HepG2 (cell line): ENCODE measurements at regions not wholly inside any gene's neighbourhood (a gene's known extent, or its start where the extent isn't known, plus 50 kb on each side); places are given as distances from the start of the nearest gene placed in this dataset.

Experiments used
- ATAC-seq: fragments of 200-7000 bp; cut with Tn5 transposase; 3 replicates; pipeline ENCODE4 v1.9.1; 2020; ENCODE audit warnings: mild to moderate bottlenecking, moderate library complexity
- BruUV-seq: library from RNA; stranded (reverse); fragments of 400-500 nt; replicated peaks from 2 replicates; lab custom pipeline; 2021; lab: Mats Ljungman, UMichigan
- CTCF ChIA-PET: fragments of 300-600 bp; formaldehyde crosslinking; extraction: SDS; loops from one replicate; lab custom pipeline; 2021; ENCODE audit warnings: low total read pairs, inconsistent platforms, low intra/inter-chr PET ratio; lab: Yijun Ruan, JAX
- POLR2A ChIA-PET: fragments of 350-600 bp; sonication (Branson Sonifier 250); formaldehyde crosslinking; loops from one replicate; lab custom pipeline; 2020; ENCODE audit warnings: antibody characterized with exemption, inconsistent platforms; lab: Yijun Ruan, JAX
- DNase-seq: peaks from one replicate; pipeline ENCODE4 v3.0.0-alpha.2; 2015; ENCODE audit warnings: low spot score
- FAIRE-seq: peaks from 3 replicates; lab custom pipeline; 2011; peaks lifted over from hg19 to GRCh38; lab: Jason Lieb, UNC
- H2AFZ ChIP-seq: one replicate; pipeline ENCODE4 v1.6.1; 2011; ENCODE audit warnings: low read length, inconsistent platforms
- H3K27ac ChIP-seq: fragments of 300-600 bp; 3 replicates; pipeline ENCODE4 v1.8.0; 2011; ENCODE audit warnings: mixed run types, mild to moderate bottlenecking, mixed read lengths, low read length, inconsistent platforms; ENCODE audit not compliant: insufficient read depth; ENCODE audit errors: extremely low read length
- H3K27me3 ChIP-seq, 2 experiments: fragments of 200-600 bp in 1 of 2; 2 replicates in 1 of 2; 3 replicates in 1 of 2; pipeline versions ENCODE4 v1.6.0 to v1.8.0; 2011; ENCODE audit warnings: low read length in 2 of 2, mild to moderate bottlenecking in 2 of 2, moderate library complexity in 2 of 2, inconsistent platforms in 1 of 2; ENCODE audit not compliant: insufficient read depth in 2 of 2, control insufficient read depth in 1 of 2
- H3K36me3 ChIP-seq, 2 experiments: fragments of 200-600 bp in 1 of 2; replicated peaks in 1 of 2; 2 replicates in 1 of 2; 3 replicates in 1 of 2; pipeline versions ENCODE4 v1.5.1 to v1.8.0; 2011; ENCODE audit warnings: low read length in 2 of 2, inconsistent platforms in 1 of 2; ENCODE audit not compliant: insufficient read depth in 2 of 2, control insufficient read depth in 1 of 2
- H3K4me1 ChIP-seq: 2 replicates; pipeline ENCODE4 v1.5.1; 2012; ENCODE audit warnings: low read length, inconsistent platforms; ENCODE audit not compliant: insufficient read depth
- H3K4me2 ChIP-seq: 2 replicates; pipeline ENCODE4 v1.6.0; 2011; ENCODE audit warnings: low read depth, low read length, inconsistent platforms
- H3K4me3 ChIP-seq, 3 experiments: fragments of 200-600 bp in 1 of 3; sonication (generic), shearing (Covaris generic) in 1 of 3; replicated peaks in 1 of 3; 2 replicates each; pipeline ENCODE4 v1.5.1; 2011 to 2016; ENCODE audit warnings: low read length in 3 of 3, inconsistent platforms in 2 of 3, low read depth in 2 of 3, mild to moderate bottlenecking in 2 of 3, control low read depth in 1 of 3, mixed read lengths in 1 of 3; ENCODE audit not compliant: insufficient read depth in 1 of 3
- H3K79me2 ChIP-seq: one replicate; pipeline ENCODE4 v1.6.1; 2011; ENCODE audit warnings: low read length, inconsistent platforms; ENCODE audit not compliant: insufficient read depth
- H3K9ac ChIP-seq: 2 replicates; pipeline ENCODE4 v1.6.0; 2011; ENCODE audit warnings: mild to moderate bottlenecking, low read depth, low read length, inconsistent platforms; ENCODE audit not compliant: insufficient read depth
- H3K9me3 ChIP-seq: 2 replicates; pipeline ENCODE4 v1.5.1; 2012; ENCODE audit warnings: mild to moderate bottlenecking, low read length
- H4K20me1 ChIP-seq: 2 replicates; pipeline ENCODE4 v1.6.0; 2011; ENCODE audit warnings: inconsistent platforms, mild to moderate bottlenecking, low read length, moderate library complexity; ENCODE audit not compliant: insufficient read depth
- AHR ChIP-seq: IDR thresholded peaks from 2 replicates; pipeline ENCODE4 v1.6.1; 2018; ENCODE audit warnings: missing genetic modification reagents, missing compliant biosample characterization
- HMGA1 ChIP-seq: sonication (generic); formaldehyde crosslinking; conservative IDR thresholded peaks from 2 replicates; pipeline ENCODE4 v1.4.0; 2020; ENCODE audit warnings: missing genetic modification reagents
- NFE2L2 ChIP-seq: fragments of 150-350 bp; IDR thresholded peaks from 2 replicates; pipeline ENCODE4 v1.6.1; 2014; ENCODE audit warnings: low read length
- PAX8 ChIP-seq: sonication (generic); formaldehyde crosslinking; IDR thresholded peaks from 2 replicates; pipeline ENCODE4 v1.8.0; 2022; ENCODE audit warnings: mild to moderate bottlenecking, missing genetic modification reagents, borderline replicate concordance
- ZNF589 ChIP-seq: sonication (generic); formaldehyde crosslinking; conservative IDR thresholded peaks from 2 replicates; pipeline ENCODE4 v1.8.0; 2022; ENCODE audit warnings: mild to moderate bottlenecking, moderate library complexity, missing genetic modification reagents
- ZNF720 ChIP-seq: sonication (generic); formaldehyde crosslinking; IDR thresholded peaks from 2 replicates; pipeline ENCODE4 v1.4.0; 2020; ENCODE audit warnings: missing genetic modification reagents
- ZNF883 ChIP-seq: sonication (generic); formaldehyde crosslinking; IDR thresholded peaks from 2 replicates; pipeline ENCODE4 v1.5.1; 2020; ENCODE audit warnings: mild to moderate bottlenecking, missing genetic modification reagents; ENCODE audit errors: not compliant biosample characterization
- WGBS: methylation state at CpG from one replicate; pipeline ENCODE4 v1.1.6; 2017; ENCODE audit warnings: low lambda C conversion rate; 5-methylcytosine and 5-hydroxymethylcytosine counted together
- in situ Hi-C: cut with HindIII; loops from 2 replicates; pipeline ENCODE4 v1.10.0; 2017; ENCODE audit warnings: low pct_unique_long_range_greater_than_20kb; ENCODE audit not compliant: extremely low pct_ligation_motif_present
- intact Hi-C: fragments of 100-400 bp; cut with micrococcal nuclease; formaldehyde crosslinking; loops from one replicate; pipeline ENCODE4 v1.10.0; 2022; ENCODE audit not compliant: unreplicated experiment
- TF ChIP-seq, protein P1 (sequence below): sonication (generic); formaldehyde crosslinking; IDR thresholded peaks from 2 replicates; pipeline ENCODE4 v1.4.0; 2020; ENCODE audit warnings: missing genetic modification reagents
- TF ChIP-seq, protein P2 (sequence below): sonication (generic); formaldehyde crosslinking; IDR thresholded peaks from 2 replicates; pipeline ENCODE4 v1.4.0; 2020; ENCODE audit warnings: missing genetic modification reagents

DNA sequence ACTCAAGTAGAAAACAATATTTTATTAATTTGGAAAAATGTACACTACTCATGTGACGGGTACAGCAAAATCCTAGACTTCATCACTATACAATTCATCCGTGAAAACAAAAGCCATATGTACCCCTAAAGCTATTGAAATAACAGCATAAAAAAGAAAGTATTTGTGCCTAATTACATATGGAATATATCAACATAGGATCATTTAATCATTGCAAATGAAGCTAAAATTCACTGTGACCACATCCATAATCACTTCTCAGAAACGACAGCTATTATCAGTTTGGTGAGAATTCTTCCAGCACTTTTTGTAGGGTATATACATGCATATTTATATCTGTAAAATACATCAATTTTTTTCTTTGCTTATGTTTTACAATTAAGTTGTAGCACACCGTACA is 128.0 kb downstream of the ARL4A start:
- Histone ChIP-seq H3K4me2 (no peak overlapping the region), H2AFZ (no peak overlapping the region), H3K9ac (no peak overlapping the region), H3K27ac (no peak overlapping the region), H3K36me3 (no peaks in the 10 kb centered on the region), H3K9me3 (no peaks in the 10 kb centered on the region), H3K4me1 (no peaks in the 10 kb centered on the region), H3K4me3 (no peak overlapping the region), H3K27me3 (no peaks in the 10 kb centered on the region), H3K79me2 (no peaks in the 10 kb centered on the region), H4K20me1 (no peaks in the 10 kb centered on the region)
- DNase-seq, result no peak
- POLR2A ChIA-PET, result no interaction called here
- no peak for FAIRE-seq
- WGBS, result 44% methylated on average over 4 of the region's 4 CpGs
- in situ Hi-C loops (no loop called here), intact Hi-C loops (no loop called here)
- TF ChIP-seq ZNF883, result no peak
- no peak for TF ChIP-seq PAX8 (CRISPR knock-in tag)
- no peak for TF ChIP-seq NFE2L2
- TF ChIP-seq, protein P1, sequence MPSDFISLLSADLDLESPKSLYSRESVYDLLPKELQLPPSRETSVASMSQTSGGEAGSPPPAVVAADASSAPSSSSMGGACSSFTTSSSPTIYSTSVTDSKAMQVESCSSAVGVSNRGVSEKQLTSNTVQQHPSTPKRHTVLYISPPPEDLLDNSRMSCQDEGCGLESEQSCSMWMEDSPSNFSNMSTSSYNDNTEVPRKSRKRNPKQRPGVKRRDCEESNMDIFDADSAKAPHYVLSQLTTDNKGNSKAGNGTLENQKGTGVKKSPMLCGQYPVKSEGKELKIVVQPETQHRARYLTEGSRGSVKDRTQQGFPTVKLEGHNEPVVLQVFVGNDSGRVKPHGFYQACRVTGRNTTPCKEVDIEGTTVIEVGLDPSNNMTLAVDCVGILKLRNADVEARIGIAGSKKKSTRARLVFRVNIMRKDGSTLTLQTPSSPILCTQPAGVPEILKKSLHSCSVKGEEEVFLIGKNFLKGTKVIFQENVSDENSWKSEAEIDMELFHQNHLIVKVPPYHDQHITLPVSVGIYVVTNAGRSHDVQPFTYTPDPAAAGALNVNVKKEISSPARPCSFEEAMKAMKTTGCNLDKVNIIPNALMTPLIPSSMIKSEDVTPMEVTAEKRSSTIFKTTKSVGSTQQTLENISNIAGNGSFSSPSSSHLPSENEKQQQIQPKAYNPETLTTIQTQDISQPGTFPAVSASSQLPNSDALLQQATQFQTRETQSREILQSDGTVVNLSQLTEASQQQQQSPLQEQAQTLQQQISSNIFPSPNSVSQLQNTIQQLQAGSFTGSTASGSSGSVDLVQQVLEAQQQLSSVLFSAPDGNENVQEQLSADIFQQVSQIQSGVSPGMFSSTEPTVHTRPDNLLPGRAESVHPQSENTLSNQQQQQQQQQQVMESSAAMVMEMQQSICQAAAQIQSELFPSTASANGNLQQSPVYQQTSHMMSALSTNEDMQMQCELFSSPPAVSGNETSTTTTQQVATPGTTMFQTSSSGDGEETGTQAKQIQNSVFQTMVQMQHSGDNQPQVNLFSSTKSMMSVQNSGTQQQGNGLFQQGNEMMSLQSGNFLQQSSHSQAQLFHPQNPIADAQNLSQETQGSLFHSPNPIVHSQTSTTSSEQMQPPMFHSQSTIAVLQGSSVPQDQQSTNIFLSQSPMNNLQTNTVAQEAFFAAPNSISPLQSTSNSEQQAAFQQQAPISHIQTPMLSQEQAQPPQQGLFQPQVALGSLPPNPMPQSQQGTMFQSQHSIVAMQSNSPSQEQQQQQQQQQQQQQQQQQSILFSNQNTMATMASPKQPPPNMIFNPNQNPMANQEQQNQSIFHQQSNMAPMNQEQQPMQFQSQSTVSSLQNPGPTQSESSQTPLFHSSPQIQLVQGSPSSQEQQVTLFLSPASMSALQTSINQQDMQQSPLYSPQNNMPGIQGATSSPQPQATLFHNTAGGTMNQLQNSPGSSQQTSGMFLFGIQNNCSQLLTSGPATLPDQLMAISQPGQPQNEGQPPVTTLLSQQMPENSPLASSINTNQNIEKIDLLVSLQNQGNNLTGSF (CRISPR knock-in tag), result no peak
- no TSS peak for BruUV-seq
- ATAC-seq, result no peak
- CTCF ChIA-PET, result no interaction called here

DNA sequence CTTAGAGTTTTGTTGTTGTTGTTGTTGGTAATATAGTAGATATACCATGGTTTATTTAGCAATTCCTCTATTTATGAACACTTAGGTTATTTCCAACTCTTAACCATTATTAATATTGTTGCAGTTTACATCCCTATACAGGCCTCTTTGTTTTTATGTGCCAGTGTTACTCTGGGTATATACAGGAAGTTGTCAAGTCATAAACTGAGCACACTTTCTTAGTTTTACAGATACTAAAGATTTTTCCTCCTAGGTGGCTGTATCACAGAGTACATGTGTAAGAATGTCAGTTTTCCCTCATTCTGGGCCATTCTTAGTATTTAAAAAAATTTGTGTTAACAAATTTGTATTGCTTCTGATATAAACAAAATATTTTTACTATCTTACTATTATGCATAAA is 128.4 kb downstream of the ARL4A start:
- no peak overlapping the region for H3K4me3 ChIP-seq
- ChIA-PET CTCF (no interaction called here), POLR2A (no interaction called here)
- ATAC-seq (no peak), FAIRE-seq (no peak), DNase-seq (no peak)
- no peaks in the 10 kb centered on the region for H3K36me3 ChIP-seq
- intact Hi-C loops, result no loop called here
- H3K79me2 ChIP-seq, result no peaks in the 10 kb centered on the region
- H3K27ac ChIP-seq, result no peak overlapping the region
- H3K4me2 ChIP-seq, result no peak overlapping the region
- H3K9ac ChIP-seq, result no peak overlapping the region
- H4K20me1 ChIP-seq, result no peaks in the 10 kb centered on the region
- in situ Hi-C loops, result no loop called here
- no peak overlapping the region for H2AFZ ChIP-seq
- no TSS peak for BruUV-seq
- no peaks in the 10 kb centered on the region for H3K9me3 ChIP-seq
- H3K27me3 ChIP-seq, result no peaks in the 10 kb centered on the region
- no peaks in the 10 kb centered on the region for H3K4me1 ChIP-seq
- TF ChIP-seq AHR (CRISPR knock-in tag) (no peak), ZNF720 (CRISPR knock-in tag) (no peak), HMGA1 (no peak), ZNF589 (CRISPR knock-in tag) (no peak)
- TF ChIP-seq, protein P2, sequence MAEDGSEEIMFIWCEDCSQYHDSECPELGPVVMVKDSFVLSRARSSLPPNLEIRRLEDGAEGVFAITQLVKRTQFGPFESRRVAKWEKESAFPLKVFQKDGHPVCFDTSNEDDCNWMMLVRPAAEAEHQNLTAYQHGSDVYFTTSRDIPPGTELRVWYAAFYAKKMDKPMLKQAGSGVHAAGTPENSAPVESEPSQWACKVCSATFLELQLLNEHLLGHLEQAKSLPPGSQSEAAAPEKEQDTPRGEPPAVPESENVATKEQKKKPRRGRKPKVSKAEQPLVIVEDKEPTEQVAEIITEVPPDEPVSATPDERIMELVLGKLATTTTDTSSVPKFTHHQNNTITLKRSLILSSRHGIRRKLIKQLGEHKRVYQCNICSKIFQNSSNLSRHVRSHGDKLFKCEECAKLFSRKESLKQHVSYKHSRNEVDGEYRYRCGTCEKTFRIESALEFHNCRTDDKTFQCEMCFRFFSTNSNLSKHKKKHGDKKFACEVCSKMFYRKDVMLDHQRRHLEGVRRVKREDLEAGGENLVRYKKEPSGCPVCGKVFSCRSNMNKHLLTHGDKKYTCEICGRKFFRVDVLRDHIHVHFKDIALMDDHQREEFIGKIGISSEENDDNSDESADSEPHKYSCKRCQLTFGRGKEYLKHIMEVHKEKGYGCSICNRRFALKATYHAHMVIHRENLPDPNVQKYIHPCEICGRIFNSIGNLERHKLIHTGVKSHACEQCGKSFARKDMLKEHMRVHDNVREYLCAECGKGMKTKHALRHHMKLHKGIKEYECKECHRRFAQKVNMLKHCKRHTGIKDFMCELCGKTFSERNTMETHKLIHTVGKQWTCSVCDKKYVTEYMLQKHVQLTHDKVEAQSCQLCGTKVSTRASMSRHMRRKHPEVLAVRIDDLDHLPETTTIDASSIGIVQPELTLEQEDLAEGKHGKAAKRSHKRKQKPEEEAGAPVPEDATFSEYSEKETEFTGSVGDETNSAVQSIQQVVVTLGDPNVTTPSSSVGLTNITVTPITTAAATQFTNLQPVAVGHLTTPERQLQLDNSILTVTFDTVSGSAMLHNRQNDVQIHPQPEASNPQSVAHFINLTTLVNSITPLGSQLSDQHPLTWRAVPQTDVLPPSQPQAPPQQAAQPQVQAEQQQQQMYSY, result no peak
